ENCODE measurements at regions not wholly inside any gene's neighbourhood (a gene's known extent, or its start where the extent isn't known, plus 50 kb on each side); places are given as distances from the start of the nearest gene placed in this dataset.
"Not testable (repeated sequence)": the region's sequence is repeated elsewhere in the genome, so short reads cannot be mapped to it uniquely, and the experiment has no call there.

- DNase-seq (ENCODE audit: low read depth in 4 of 4, low spot score in 3 of 4), result not testable (repeated sequence)
Observed at GRCh38 chr2:91422102-91422501, 2730.6 kb downstream of the RPIA start.

GRCh38 chr2:91427148-91427547 lies 2735.7 kb downstream of the RPIA start:
- not testable (repeated sequence) for DNase-seq (ENCODE audit: low read depth in 4 of 4, low spot score in 3 of 4)

DNA sequence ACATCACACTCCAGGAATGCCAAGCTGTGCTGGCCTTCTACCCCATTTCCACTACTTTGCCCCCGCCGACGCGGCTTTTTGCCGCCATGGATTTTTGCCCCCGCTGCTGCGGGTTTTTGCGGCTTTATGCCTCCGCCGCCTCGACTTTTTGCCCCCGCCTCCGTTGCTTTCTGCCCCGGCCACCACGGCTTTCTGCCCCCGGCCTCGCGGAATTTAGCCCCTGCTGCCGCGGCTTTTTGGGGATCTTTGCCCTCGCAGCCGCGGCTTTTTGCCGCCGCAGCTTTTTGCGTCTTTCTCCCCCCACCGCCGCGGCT lies 2750.4 kb downstream of the RPIA start:
- not testable (repeated sequence) for DNase-seq (ENCODE audit: low read depth in 4 of 4, low spot score in 3 of 4)

DNA sequence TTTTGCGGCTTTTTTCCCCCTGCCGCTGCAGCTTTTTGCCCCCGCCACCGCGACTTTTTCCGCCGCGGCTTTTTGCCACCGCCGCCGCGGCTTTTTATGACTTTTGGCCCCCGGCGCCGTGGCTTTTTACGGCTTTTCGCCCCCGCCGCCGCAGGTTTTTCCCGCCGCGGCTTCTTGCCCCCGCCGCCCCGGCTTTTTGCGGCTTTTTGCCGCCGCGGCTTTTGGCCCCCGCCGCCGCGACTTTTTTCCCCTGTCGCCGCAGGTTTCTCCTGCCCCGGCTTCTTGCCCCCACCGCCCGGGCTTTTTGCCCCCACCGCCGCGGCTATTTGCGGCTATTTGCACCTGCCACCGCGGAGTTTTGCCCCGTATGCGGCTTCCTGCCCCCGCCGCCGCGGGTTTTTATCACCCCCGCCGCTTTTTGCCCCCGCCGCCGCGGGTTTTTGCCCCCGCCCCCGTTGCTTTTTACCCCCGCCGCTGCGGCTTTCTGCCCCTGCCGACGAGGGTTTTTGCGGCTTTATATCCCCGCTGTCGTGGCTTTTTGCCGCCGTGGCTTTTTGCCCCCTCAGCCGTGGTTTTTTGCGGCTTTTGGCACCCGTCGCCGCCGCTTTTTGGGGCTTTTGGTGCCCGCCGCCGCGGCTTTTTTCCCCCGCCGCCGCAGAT lies 2750.9 kb downstream of the RPIA start:
- no peak for DNase-seq (ENCODE audit: low read depth in 4 of 4, low spot score in 3 of 4)

GRCh38 chr2:91442906-91443729 lies 2751.6 kb downstream of the RPIA start:
- DNase-seq (ENCODE audit: low read depth in 4 of 4, low spot score in 3 of 4), result not testable (repeated sequence)

- DNase-seq (ENCODE audit: low read depth in 4 of 4, low spot score in 3 of 4), result not testable (repeated sequence)
Observed at GRCh38 chr2:91443730-91444115, 2752.2 kb downstream of the RPIA start.

DNA sequence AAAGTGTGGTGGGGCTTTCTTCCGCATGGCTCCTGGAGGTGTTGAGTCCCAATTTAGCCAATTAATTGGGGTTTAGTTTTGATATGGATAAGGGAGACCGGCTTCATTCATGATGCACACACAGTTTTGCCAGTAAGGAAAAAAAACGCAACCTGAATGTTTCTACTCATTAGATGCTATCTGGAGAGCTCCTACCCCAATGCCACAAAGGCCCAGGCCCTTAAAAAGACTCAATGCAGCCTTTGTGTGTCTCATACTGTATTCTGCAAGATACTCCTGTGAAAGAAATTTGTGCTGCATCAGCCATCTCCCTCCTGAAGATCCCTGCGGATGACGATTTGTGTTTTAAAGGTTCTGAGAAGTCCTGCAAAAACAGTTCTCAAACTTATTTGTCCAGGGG lies 2754.2 kb downstream of the RPIA start:
- DNase-seq (ENCODE audit: low read depth in 4 of 4, low spot score in 3 of 4), result not testable (repeated sequence)

GRCh38 chr2:91446489-91446888 lies 2755.0 kb downstream of the RPIA start:
- DNase-seq (ENCODE audit: low read depth in 4 of 4, low spot score in 3 of 4), result not testable (repeated sequence)

DNA sequence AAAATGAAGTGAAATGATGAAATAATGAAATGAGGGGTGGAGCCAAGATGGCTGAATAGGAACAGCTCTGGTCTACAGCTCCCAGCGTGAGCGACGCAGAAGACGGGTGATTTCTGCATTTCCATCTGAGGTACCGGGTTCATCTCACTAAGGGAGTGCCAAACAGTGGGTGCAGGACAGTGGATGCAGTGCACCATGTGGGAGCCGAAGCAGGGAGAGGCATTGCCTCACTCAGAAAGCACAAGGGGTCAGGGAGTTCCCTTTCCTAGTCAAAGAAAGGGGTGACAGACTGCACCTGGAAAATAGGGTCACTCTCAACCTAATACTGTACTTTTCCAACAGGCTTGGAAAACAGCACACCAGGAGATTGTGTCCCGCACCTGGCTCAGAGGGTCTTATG lies 2755.4 kb downstream of the RPIA start:
- not testable (repeated sequence) for DNase-seq (ENCODE audit: low read depth in 4 of 4, low spot score in 3 of 4)

GRCh38 chr2:91447508-91447907 lies 2756.0 kb downstream of the RPIA start:
- DNase-seq (ENCODE audit: low read depth in 4 of 4, low spot score in 3 of 4), result not testable (repeated sequence)

- not testable (repeated sequence) for DNase-seq (ENCODE audit: low read depth in 4 of 4, low spot score in 3 of 4)
Observed at GRCh38 chr2:91462292-91462691, 2770.8 kb downstream of the RPIA start.

GRCh38 chr2:91463007-91463406 lies 2771.5 kb downstream of the RPIA start:
- DNase-seq (ENCODE audit: low read depth in 4 of 4, low spot score in 3 of 4), result not testable (repeated sequence)

GRCh38 chr2:91466780-91467363 lies 2775.4 kb downstream of the RPIA start:
- DNase-seq (ENCODE audit: low read depth in 4 of 4, low spot score in 3 of 4), result not testable (repeated sequence)

DNA sequence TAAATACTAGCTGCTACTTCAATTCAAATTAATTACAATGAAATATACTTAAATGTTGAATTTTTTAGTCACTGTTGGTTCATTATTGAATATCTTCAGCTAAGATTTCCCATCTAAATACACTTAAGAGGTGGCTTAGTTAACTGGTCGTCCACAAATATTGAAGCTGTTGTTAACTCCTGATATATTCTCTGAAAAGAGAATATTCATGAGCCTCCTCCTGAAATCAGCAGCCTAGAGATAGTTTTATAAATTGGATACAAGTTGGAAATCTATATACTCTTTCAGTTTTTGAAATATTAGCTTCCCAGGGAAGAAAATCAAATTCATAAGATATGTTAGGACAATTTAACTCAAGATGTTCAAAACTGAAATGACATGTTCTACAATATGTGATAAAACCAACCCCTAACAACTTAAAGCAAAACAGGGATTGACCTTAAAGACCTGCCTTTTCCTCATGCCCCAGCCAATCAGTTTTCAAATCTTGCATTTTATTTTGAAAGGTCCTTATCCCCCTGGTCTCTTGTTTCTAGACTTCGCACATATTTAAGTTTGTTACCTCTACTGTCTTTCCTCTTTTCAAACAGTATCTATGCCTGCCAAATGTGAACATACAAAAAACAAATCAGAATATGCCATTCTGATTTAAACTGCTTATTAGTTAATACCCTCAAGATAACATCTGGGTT lies 2784.9 kb downstream of the RPIA start:
- not testable (repeated sequence) for DNase-seq (ENCODE audit: low read depth in 4 of 4, low spot score in 3 of 4)

DNA sequence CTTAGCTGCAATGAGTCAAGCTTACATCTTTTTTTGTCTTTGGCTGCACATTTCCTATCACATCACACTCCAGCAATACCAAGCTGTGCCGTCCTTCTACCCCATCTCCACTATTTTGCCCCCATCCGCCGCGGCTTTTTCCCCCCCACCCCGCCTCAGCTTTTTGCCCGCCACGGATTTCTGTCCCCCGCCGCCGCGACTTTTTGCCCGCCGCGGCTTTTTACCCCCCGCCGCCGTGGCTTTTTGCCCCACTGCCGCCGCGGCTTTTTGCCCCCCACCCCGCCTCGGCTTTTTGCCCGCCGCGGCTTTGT lies 2785.4 kb downstream of the RPIA start:
- not testable (repeated sequence) for DNase-seq (ENCODE audit: low read depth in 4 of 4, low spot score in 3 of 4)

GRCh38 chr2:91477291-91477690 lies 2785.8 kb downstream of the RPIA start:
- not testable (repeated sequence) for DNase-seq (ENCODE audit: low read depth in 4 of 4, low spot score in 3 of 4)

- DNase-seq (ENCODE audit: low read depth in 4 of 4, low spot score in 3 of 4), result no peak
Observed at GRCh38 chr2:91477731-91478672, 2786.5 kb downstream of the RPIA start.

DNA sequence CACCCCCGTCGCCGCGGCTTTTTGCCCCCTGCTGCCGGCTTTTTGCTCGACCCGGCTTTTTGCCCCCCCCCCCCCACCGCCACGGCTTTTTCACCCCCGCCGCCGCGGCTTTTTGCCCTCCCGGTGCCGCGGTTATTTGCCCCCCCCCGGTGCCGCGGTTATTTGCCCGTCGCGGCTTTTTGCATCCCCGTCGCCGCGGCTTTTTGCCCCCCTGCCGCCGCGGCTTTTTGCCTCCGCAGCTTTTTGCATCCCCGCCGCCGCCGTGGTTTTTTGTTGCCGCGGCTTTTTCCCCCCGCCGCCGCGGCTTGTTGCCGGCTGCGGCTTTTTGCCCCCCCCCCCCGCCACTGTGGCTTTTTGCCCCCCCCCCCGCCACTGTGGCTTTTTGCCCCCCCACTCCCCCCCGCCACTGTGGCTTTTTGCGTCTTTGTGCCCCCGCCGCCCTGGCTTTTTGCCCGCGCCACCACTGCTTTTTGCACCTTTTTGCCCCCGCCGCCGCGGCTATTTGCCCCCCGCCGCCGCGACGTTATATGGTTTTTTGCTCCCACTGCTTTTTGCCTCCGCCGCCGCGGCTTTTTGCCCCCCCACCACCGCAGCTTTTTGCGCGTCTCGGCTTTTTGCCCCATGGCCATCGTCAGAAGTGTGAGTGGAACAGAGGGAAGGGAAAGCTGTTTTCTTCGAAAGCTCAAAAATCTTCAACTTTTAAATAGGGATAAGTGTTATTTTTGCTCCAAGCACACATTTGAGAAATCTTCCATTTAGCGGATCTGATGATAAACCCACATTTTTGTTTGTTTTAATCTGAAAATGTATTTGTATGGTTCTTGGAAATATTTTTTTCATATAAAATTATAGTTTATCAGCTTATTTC lies 2787.6 kb downstream of the RPIA start:
- DNase-seq (ENCODE audit: low read depth in 4 of 4, low spot score in 3 of 4), result not testable (repeated sequence)

DNA sequence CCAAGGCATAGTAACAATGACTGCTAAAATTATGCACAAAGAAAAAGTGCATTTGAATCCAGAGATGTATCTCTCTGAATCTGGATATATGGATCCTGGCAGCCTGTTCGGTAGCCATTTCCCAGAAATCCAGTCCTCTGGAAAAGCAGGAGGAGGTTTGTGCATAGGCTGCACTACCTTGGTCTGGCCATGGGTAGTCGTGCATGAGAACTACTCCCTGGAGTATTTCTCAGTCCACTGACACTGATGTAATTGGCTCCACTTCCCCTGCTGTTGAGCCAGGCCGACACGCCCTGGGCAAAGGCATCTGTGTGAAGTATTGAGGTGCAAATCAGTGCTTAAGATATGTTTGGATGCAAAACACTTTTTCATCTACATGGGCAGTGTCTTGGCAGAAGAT lies 2793.8 kb downstream of the RPIA start:
- DNase-seq (ENCODE audit: low read depth in 4 of 4, low spot score in 3 of 4), result not testable (repeated sequence)
